ENCODE measurements at regions not wholly inside any gene's neighbourhood (a gene's known extent, or its start where the extent isn't known, plus 50 kb on each side); places are given as distances from the start of the nearest gene placed in this dataset.

- TF ChIP-seq SUZ12 (IDR thresholded peaks at IDR 0.05; ENCODE audit: extremely low read depth, insufficient read depth, insufficient read length) (no peak), YY1 (IDR thresholded peaks at IDR 0.05; ENCODE audit: insufficient read depth, insufficient read length) (no peak)
Observed at GRCh38 chr12:5201554-5202218, 158.0 kb downstream of the KCNA5 start.
